Stimulated activated CD4-positive, alpha-beta T cell treated with anti-CD3 and anti-CD28 coated beads, Interleukin-2, amount 100 ng/mL, for 4 hours (primary cell): ENCODE measurements at regions not wholly inside any gene's neighbourhood (a gene's known extent, or its start where the extent isn't known, plus 50 kb on each side); places are given as distances from the start of the nearest gene placed in this dataset.
"Not testable (repeated sequence)": the region's sequence is repeated elsewhere in the genome, so short reads cannot be mapped to it uniquely, and the experiment has no call there.

Source experiments
- DNase-seq: peaks from one replicate; pipeline ENCODE4 v3.0.0-alpha.2; 2020; ENCODE audit warnings: low read depth

GRCh38 chr16:13336907-13337881, 435.8 kb downstream of the SHISA9 start:
- not testable (repeated sequence) for DNase-seq

GRCh38 chr16:13338044-13338443, 436.6 kb downstream of the SHISA9 start:
- no peak for DNase-seq

- no peak for DNase-seq
These were observed 441.3 kb downstream of the SHISA9 start for GRCh38 chr16:13342675-13343074.

DNA sequence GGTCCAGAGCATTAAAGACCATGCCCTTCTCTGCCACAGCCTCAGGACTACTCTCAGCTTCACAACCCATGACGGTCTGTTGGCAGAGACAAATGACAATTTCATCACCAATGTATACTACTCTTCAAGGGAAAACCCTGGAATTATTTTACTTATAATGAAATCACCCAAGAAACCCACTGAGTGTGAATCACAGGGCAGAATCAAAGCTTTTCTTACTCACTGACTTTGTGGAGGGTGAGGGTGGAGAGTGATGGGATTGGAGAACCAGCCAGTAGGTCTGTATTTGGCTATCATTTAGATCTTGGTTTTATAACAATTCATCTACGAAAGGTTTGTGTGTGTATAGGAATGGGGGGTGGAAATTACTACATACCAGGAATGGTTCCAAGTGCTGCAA, 442.6 kb downstream of the SHISA9 start:
- no peak for DNase-seq

GRCh38 chr16:13348416-13348815, 447.0 kb downstream of the SHISA9 start:
- DNase-seq = no peak

DNA sequence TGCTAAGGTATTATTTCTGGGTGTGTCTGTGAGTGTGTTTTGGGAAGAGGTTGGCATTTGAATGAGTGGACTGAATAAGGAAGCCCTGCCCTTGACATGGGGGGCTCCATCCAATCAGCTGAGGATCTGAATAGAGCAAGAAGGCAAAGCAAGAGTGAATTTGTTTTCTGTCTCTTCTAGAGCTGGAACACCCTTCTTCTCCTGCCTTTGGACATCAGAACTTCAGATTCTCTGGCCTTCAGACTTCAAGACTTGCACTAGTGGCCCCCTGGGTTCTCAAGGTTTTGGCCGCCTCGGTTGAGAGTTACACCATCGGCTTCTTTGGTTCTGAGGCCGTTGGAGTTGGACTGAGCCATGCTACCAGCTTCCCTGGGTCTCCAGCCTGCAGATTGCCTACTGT, 448.6 kb downstream of the SHISA9 start:
- DNase-seq = no peak

GRCh38 chr16:13351181-13351580, 449.8 kb downstream of the SHISA9 start:
- no peak for DNase-seq

DNA sequence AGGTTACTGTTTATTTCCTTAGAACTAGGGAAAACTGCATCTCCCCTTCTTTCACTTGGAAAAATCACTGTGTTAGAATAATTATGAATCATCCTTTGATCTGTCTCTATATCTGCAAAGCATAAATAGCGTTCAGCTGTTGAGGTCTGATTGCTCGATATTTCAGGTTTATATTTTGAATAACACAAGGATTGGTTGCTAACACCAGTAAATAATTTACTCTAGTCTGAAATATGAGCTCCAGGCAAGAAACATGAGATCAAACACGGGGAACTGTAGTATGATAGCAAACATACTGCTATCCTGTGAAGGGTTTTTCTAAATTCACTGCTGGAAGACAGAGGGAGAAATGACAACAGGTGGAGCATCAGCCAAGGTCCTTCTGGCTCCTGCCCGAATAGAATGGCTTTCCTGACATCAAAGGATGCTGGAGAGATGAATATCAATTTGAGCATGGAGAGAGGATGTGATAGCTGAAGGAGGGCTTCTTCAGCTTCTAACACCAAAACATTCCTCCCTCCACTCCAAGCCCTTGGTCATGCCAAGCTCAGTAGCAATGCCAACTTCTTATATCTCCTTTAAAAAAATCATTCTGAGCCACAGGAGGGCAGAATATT, 450.3 kb downstream of the SHISA9 start:
- DNase-seq = no peak

DNA sequence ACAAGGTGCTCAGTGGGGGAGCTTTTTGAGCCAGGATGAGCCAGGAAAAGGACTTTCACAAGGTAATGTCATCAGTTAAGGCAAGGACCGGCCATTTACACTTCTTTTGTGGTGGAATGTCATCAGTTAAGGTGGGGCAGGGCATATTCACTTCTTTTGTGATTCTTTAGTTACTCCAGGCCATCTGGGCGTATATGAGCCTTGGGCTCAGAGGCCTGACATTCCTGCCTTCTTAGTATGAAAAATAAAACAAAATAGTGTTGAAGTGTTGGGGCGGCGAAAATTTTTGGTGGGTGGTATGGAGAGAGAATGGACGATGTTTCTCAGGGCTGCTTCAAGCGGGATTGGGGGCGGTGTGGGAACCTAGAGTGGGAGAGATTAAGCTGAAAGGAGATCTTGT, 451.4 kb downstream of the SHISA9 start:
- DNase-seq = not testable (repeated sequence)

DNA sequence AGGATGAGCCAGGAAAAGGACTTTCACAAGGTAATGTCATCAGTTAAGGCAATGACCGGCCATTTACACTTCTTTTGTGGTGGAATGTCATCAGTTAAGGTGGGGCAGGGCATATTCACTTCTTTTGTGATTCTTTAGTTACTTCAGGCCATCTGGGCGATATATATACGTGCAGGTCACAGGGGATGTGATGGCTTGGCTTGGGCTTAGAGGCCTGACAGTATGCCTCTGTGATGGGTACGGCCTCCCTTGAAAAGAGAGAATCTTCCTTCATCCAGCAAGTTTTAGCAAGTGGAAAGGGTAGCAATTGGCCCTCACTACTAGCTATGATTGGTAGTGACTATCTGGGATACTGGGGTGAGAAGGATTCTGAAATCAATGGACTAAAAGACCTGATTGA, 456.4 kb downstream of the SHISA9 start:
- not testable (repeated sequence) for DNase-seq

- no peak for DNase-seq
These were observed 458.4 kb downstream of the SHISA9 start for GRCh38 chr16:13359835-13360234.

DNA sequence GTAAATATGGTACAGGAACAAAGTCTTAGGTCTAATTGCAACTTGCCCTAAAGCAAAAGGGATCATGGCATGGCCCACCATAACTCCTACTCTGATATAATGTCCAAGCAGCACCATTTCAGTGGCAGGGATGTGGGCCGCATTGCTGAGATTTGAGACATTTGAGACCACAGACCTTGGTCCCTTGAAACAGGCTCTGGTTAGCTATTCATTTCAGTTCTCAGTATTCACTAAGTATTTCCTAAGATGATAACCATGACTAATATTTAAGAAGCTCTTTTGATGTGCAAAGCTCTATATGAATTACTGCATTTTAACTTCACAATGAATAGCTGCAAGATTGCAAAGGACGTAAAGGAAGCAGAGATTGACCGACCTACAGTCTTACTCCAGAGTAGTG, 471.0 kb downstream of the SHISA9 start:
- no peak for DNase-seq

DNA sequence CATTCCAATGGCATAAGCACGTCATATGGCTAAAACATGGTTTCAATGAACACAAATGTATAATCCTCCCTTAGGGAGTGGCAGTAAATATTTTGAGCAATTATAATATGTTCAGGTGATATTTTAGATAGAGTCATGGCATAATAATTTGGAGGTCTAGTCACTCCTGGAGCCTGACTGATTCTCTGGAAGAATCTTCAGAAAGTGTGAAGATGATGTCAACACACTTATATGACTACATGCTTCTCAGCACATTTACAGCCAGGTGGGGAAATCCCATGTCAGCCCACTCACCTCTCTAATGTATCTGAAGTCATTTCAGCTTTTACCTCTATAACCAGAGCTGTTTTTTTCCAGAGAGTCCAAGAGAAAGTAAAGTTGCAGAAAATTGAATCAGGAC, 474.8 kb downstream of the SHISA9 start:
- no peak for DNase-seq

DNA sequence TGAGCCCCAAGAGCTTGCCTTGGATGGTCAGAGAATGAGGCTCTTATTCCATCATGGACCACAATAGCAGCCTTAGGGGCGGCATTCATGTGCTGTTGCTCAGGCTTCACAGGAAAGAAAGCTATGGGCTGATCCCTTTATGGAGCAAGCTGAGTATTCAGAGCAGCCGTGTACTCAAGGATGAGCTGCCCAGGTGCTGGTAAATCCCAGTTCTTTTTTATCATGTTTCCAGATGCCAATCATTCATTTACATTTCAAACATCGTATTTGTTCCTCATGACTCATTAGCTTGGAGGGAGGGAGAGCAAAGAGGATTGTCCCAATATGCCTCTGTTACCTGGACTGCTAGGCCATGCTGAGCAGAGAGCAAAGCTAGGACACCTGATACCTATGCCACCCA, 475.7 kb downstream of the SHISA9 start:
- no peak for DNase-seq

GRCh38 chr16:13378151-13378550, 476.8 kb downstream of the SHISA9 start:
- DNase-seq = no peak

GRCh38 chr16:13379266-13379665, 477.9 kb downstream of the SHISA9 start:
- no peak for DNase-seq

DNA sequence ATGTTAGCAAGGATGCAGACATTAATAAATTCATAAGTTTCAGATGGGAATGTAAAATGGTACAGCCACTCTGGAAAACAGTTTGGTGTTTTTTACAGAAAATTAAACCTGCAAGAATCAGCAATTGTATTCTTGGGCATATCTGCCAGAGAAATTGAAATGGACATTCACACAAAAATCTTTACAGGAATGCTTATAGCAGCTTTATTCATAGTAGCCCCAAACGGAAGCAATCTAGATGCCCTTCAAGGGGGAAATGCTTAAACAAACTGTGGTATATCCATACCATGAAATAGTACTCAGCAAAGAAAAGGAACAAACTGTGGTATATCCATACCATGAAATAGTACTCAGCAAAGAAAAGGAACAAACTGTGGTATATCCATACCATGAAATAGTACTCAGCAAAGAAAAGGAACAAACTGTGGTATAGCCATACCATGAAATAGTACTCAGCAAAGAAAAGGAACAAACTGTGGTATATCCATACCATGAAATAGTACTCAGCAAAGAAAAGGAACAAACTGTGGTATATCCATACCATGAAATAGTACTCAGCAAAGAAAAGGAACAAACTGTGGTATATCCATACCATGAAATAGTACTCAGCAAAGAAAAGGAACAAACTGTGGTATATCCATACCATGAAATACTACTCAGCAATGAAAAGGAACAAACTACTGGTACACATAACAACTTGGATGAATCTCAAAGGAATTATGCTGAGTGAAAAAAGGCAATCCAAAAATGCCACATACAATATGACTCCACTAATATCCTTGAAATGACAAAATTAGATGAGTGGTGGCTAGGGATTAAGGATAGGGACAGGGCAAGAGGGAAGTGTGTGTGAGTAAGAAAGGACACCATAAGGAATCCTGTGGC, 484.0 kb downstream of the SHISA9 start:
- DNase-seq = not testable (repeated sequence)

DNA sequence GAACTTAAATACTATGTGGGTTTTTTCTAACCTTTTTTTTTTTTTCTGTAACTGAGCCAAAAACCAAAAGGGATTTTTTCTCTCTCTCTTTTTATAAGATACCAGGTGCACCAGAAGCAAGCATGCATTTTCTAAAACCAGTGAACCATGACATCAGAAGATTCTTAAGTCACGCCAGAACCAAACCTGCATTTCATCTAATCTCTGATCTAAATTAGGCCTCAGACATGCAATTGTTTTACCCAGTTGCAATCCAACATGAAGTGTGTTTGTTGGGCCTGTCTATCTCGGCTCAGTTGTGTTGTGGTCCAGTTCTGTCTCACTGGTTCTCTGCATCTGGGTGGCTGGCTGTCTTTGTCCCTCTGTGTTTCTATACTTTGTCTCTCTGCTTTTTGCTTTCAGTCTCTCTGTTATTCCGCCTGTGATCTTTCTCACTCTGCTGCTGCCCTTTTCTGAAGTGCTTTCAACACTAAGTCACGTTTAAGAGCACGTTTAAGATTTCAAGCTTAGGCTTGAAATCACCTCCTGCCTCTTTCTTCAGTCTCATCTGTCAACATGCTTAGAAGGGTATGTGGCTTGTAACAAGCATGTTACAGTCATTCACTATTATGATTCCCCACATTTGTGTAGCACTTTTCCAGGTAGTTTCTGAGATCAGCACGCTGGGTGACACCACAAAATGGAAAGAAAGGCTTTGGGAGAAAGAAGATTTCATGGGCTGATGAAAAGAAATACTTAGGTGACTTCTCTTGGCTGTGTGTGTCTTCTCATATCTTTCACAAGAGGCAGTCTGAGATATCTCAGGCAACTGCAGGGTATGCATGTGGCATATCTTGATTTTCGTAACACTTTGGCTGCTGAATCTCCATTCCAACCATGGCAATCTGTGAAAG, 488.9 kb downstream of the SHISA9 start:
- no peak for DNase-seq

DNA sequence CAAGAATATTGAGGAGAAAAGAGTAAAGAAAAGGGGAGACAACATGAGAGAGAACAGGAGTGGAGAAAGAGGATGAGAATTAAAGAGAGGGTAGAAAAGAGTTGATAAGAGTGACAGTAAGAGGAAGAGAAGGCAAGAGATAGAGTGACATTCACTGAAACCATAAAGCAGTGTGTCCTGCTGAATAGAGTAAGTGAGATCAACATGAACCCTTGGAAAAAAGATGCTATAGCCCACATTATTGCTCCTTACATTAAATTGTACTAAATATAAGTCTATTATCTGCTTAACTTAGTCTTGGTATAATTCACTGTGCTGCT, 489.5 kb downstream of the SHISA9 start:
- no peak for DNase-seq

DNA sequence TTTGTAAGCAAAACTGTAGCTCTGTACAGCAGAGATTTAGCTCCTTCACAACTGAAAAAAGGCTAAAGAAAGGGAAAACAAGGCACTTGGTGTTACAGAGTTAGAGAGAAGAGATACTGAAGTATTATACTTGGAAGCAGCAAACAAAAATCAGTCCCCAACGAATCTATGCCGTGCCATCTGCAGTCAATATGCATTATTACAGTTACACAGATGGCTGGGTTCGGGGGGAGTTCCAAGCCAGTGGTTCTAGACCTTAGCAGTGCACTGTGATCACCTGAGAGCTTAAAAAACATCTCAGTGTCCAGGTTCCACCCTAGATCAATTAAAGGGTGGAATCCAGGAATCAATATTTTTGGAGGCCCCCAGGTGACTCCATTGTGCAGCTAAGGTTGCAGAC, 489.9 kb downstream of the SHISA9 start:
- no peak for DNase-seq

DNA sequence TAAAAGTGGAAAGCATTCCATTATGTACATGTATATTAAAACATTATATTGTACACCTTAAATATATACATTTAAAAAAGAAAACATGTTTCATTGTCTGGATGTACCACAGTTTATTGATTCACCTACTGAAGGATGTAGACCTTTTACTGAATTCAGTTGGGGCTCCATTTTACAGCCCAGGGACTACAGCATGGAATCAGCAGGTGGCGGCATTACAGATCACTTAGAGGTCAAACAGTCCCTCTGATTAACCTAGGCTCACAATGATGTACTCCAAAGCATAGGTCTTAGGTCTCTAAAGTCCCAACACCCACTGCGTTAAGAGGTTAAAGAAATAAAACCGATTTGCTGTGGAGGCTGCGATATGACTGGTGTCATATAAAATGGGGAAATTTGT, 490.9 kb downstream of the SHISA9 start:
- no peak for DNase-seq

GRCh38 chr16:13393816-13394215, 492.4 kb downstream of the SHISA9 start:
- DNase-seq = no peak
